Right renal cortex interstitium (tissue), 3 donors: ENCODE measurements at regions not wholly inside any gene's neighbourhood (a gene's known extent, or its start where the extent isn't known, plus 50 kb on each side); places are given as distances from the start of the nearest gene placed in this dataset.

Experiments
- DNase-seq, 3 donors: peaks; one replicate each; pipeline ENCODE4 v3.0.0-alpha.2; 2013; ENCODE audit warnings: low read depth in 3 of 3, low spot score in 2 of 3

DNA sequence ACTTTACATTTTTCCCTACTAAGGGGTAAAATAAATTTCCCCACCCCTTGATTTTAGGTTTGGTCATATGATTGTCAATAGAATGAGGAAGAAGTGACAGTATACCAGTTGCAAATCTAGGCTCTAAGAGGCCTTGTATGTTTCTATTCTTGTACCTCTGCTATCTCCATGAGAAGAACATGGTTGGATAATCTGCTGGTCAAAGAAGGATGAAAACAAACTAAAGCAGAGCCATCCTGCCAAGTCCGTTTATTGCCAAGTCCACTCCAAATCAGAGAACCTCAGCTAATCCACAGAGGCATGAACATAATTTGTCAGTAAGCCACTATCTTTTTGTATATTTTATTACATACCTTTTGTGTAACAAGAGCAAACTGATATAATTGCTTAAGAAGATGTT lies 98.0 kb downstream of the CRPPA start:
- DNase-seq: no peak

DNA sequence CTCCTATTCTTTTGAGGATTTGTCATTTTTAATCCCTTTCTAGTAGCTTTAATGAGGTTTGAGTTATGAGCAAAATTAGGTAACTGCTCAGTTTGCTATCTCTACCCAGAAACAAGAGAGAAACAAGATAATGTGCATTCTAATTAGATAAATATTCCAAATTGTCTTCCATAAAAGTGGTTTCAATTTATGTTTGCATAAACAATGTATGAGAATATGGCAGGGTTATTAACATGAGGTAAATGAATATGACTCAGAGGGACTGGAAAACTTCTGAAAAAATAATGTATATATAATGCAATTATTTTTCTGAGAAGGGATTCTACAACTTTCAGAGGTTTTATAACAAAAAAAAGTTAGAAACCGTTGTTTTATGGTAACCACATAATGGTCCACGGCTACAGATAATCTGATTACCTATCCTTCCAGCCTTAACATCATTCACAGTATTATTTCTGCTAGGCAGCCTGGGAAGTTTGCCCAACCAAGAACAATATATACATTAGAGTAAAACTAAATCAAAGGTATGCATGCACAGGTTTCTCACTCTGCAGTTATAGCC lies 101.2 kb downstream of the CRPPA start:
- no peak for DNase-seq

DNA sequence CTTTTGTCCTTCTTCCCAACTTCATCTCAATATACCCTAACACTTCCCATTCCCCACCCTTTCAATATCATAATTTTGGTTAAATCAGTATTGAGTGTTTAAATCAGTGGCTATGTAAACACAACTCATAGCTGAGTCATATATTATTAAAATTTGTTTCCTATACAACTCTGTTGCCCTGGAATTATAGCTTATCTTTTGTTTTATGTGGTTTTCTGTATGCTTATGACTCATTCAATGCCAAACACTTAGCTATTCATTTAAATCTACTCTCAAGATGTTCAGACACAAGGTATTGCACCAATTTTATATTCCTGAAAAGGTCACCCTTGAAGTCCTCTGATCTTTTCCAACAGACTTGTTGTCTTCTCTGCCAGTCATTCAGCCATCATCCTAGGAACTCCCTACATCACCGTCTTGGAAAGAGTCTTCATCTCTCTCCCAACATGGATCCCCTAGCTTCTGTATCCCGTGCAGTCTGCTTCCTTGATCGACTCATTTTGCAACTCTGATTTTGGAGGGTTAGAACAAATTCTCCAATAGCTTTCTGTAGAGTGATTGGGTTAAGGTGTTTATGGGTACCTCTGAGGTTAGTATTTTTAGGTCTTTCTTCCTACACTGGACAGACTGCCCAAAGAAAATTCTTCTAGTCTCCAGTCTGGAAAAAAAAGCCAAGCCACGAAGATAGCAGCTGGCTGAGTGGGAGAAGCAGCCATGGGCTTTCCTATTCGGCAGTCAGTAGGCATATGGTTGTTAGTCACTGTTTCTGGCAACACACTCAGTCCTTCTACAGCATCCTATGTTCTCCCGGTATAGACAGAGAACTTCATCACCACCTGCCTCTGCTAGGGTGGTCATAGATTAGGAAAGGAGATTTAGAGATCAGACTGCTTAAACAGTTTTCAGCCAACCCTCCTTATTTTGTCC lies 102.1 kb downstream of the CRPPA start:
- no peak for DNase-seq

DNA sequence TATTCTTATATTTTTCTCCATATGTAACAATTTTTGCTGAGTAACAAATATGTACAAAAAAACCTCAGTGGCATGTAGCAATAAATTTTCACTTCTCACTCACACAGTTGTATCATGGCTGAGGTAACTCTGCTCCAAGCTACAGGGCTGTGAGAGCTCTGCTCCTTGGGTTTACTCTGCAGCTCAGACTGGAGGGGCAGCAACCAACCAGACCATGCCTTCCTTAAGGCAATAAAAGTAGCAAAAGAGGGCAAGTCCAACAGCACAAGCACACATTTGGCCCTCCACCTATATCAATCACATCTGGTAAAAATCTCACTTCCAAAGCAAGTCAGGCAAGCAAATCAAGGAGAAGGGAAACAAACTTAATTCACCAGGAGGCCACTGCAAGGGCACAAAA lies 102.9 kb downstream of the CRPPA start:
- no peak for DNase-seq

DNA sequence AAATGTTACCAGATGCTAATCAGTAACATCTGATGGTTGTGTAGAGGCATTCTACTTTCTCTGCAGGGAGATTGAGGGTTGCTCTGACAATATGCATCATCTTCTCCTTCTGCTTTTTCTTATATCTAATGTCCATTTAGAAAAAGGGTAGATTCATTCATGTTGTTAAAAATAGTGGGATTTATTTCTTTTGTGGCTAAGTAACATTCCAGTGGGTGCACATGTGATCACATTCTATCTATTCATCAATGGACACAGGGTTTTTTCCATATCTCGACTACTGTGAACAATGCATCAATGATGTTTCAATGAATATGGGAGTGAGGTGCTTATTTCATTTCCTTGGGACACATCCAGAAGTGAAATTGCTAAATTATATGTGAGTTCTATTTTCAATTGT lies 103.9 kb downstream of the CRPPA start:
- no peak for DNase-seq

DNA sequence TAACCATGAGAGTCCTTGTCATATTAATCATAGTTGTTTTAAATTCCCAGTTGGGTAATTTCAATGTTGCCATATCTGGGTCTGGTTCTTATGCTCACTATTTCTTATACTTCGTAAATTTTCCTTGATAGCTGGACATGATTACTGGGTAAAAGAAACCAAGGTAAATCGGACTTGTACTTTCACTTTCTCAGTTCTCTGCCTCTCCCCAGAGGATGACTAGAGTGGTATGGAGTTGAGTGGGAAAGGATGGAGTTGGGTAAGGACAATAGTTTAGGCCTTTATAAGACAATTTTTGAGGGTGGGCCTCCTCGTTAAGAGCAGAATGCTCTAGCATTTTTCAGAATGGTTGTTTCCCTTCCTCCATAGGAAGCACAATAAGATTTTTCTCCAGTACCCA lies 106.1 kb downstream of the CRPPA start:
- DNase-seq: no peak

DNA sequence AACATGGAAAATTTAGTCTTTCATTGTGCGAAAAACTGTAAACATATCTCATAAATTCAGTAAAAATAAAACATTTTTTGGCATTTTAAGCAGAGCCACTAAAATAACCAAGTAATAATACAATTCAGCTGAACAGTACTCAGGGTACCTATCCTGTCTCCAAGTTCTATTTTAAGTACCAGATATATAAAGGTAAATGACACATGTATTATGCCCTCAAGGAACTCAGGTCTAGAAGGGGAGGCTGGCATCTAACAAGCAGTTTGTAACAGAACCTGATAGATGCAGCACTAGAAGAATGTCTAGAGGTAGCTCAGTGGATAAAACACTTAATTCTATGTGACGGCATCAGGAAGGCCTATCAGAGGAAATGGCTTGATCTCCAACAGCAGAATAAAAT lies 112.2 kb downstream of the CRPPA start:
- DNase-seq: no peak

DNA sequence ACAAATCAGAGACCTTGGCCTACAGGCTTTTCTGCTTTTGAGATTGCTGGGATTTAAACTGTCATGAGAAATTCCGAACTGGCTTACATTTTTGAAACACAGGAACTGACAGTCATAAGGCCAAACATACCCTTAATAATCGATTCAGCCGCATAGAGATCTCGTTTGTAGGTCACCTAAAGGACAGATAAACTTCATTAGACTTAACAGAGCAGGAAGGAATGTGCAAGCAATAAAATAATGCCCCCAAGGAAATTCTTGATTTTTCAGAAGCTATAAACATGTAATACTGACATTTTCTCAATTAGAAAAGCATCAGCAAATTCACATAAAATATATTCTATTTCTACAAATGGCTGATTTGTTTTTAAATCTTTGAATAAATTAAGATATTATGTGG lies 120.0 kb downstream of the CRPPA start:
- DNase-seq: no peak

DNA sequence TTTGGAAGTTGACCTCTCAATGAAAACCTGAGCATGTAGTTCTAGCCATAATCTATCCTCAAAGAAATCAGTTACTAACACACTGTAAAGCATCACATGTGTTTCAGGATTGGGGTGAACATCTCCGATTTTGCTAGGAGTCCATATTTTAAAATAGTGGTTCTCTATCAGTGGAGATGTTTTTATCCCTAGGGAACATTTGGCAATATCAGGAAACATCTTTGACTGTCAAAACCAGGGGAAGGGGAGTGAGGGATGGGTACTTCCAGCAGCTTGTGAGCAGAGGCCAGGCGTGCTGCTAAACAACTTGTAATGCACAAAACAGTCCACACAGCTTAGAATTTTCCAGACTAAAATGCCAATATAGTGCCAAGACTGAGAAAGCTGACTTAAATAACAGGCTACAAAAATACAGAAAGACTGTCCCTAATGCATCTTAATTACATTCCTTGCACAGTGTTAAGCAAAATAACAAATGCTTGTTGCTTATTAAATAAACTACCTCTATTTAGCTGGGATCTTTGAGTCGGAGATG lies 120.9 kb downstream of the CRPPA start:
- no peak for DNase-seq

DNA sequence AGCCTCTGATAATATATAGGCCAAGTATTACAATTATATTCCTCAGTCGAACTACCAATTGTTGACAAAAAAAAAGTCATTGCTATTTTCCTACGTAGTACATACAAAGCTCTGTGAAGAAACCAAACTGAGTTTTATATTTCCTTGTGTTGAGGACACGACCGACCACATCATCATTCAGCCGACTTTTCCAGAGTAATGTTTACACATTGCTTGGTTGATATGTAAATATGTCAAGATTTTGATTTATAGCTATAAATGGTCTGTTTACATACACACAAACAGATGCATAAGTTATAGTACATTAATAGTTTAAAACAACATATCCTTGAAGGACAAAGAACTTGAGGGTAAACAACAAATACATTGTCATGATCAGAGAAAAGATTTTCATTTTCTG lies 121.5 kb downstream of the CRPPA start:
- DNase-seq: no peak

DNA sequence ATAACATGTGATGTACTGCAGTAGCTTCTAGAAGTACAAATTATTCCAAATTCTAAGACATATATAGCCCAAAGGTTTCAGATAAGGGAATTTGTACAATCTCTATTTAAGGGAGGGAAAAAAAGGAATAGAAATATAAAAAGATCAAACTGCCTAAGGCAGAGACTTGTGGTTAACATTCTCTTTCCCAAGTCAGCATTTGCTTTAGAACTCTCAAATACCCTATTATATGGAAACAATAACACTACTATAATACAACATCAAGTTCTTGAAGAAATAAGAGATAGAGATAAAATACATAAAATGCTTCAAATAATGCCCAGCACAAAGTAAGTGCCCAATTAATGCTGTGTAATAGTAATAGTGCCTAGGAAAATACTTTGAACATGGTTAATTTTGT lies 123.1 kb downstream of the CRPPA start:
- no peak for DNase-seq

DNA sequence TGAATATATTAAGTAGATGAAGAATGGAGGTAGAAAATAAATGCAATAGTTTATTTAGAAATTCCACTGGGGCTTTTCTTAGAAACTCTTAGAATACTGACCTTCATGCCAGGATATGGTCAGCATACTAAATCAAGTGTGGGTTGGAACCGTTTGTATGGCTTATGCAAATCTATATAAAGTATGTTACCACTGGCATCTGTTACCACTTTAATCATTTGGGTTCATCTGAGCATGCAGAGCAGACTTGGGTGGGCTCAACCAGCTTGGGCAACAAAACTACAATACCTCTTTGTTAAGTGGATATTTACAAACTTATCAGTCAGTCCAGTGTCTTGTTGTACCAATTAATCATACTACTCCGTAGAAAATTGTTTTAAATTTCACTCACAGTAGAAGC lies 125.8 kb downstream of the CRPPA start:
- no peak for DNase-seq

DNA sequence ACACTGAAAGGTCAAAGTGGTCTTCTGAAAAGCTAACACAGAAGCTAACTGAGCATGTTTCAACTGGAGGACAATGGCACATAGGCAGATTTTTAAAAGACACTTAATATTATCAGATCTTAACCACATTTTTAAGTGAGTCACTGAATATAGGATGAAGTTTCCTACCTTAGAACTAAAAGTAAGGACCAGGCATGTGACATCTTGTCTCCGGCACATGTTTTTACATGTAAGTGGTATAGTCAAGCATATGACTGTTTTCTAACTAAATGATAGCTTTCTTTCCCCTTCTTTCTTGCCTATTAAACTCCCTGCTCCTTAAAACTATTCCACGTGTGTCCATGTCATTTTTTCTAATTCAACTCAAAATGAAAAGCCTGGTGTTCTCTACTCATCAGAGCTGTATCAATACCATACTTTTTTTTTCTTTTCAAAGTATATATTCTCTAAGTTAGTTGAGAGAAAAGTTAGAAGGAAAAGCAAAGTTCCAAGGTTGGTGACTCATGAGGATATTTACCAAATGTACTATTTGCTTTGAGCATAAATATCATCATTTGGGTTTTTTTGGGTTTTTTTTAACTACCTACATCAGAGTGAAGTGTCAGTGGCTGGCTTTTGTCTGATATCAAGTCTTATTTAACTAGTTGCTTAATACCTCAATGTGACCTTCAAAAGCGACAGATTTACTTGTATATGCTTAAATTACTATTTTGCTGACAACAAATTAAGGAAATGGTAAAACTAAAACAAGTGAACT lies 127.5 kb downstream of the CRPPA start:
- no peak for DNase-seq

DNA sequence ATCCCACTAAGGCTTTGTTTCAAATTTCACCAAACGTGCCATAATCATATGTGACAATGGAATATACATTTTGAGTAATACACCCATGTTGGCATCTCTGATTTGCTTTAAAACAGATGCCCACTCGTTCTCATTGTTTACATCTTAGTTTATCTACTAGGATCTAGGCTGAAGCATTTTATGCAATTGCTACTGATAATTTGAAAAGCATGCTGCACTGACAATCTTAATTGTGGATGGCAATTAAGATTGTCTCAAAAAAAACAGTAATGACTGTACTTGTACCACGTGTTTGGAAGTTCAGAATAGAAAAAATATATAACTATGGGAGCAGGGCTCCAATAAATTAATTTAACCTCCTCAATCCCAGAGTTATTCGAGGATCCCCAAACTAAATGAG lies 136.8 kb downstream of the CRPPA start:
- no peak for DNase-seq

DNA sequence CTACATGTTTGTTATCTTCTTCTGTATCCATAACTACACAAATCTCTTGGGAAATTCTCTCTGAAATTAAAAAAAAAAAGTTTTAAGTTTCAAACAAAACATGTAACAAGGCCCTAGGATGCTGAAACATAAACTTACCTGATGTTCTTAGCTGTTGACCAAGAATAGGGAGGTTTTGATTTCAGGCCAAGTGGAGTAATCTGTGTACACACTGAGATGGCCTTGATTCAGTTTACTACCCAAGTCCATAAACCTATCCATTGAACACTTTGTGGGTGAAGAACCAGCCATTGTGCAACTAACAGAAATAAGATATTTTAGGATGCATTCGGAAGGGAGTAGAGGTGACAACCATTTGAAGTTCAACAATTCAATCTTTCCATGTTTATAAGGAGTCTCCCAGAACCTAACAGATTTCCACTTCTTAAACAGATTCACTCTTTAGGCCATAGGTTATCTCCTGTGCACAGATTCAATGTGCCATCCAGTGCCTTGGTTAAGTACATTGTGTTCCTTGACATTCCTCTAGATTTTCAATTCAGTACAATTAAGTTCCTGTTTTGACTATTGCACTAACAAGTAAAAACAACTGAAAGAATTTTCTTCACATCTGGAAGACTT lies 143.1 kb downstream of the CRPPA start:
- DNase-seq: no peak

DNA sequence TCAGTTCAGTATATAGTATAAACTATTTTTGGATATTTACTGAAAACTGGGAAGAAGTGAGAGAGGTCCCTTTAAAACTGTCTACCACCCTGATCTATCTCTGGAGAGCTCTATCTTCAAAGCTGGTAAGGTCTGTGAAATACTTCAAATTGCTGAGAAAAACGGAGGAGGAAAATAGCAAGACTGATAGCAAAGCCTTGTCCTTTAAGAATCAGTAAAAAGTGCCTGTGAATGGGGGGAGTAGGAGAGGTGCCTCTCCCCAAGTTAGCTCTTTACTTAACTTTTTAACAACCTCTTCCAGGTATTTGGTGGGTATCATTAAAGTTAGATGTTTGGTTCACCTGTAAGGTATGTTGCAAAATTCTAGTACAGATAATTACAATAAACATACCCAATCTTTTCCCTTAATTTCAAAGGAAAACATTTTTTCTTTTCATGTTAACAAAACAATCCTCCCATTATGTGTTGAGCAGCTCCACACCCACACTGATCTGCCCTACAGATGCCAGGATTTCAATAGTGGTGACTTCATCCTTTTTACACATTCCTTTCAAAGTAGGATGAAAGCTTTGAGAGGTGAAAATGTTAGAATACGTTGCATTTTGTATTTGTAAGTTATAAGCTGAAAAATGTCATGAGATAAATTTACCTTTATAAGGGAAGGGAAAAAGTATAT lies 149.2 kb downstream of the CRPPA start:
- DNase-seq: no peak

DNA sequence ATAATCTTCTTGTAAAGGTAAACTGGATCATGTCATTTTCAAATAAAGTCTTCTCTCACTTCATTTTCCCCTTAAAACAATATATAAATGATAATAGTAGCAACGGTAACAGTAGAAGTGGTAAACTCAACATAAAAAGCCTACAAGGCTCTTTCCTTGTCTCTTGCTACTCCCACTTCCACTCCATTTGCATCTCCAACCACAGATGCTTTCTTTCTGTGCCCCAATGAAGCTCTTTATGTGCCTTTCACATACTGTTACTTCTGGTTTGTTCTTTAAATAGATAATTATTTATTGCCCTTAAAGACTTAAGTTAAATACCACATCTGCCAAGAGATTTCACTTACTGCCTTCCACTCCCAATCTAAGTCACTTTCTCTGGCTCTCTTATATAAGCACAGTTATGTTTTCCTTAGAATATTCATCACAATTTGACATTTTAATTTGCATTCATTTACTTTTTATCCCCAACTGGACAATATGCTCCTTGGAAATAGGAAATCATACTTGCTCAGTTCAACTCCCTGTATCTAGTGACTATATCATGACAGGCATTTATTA lies 149.9 kb downstream of the CRPPA start:
- DNase-seq: no peak

DNA sequence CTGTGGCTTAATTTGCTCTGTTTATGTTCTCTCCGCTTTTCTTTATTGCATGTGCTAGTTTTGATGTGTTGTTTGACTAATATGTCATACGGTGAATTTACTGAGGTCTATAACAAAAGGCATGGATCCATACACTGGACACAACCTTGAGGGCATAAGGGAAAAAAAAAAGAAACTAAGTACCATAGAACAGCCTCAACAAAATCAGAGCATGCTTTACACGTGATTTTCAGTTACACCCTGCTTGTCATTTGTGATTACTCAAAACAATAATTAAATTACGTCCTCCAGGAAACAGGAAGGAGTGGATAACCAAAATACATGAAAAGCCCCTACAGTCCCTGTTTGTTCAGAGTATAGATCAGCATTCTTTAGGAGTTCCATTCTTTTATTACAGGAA lies 150.5 kb downstream of the CRPPA start:
- no peak for DNase-seq

DNA sequence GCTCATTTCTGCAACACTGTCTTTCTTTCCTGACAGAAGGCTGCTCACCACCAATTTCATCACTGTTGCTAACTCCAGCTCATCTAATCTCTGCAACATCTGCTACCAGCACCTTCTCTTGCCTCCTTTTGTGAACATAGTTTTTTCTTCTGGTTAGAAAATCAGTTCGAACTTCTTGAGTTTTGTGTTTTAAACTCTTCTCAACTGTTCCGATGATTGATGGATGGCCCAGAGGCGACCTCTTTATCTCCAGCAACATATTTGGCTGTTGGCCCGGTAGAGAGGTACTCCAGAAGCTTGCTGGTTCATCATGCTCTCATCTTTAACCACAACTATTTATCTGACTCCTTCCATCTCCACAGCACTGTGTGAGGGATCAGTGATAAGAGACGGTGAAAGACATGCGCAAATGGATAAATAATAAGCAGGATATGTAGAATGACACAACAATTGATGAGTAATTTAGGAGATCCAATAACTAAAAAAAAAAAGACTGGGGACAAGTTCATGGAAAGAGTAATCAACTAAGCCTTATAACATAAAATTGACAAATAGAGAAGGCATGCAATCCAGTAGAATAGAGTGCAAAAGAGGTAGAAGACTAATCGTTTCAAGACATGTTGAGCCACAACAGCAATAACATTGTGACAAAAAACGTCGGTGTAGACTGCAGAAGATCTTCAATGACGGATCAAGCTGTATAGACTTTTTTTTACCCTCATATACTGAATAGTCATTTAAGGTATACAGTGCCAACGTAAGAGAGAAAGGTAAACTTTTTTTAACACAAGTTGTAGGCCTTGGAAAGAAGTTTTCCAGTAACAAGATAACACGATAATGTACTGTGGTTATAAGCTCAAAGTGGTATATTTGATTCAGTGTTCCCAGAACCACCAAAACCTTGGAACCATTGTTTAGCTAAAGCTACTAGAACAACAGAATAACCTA lies 152.2 kb downstream of the CRPPA start:
- no peak for DNase-seq
